ENCODE measurements at regions not wholly inside any gene's neighbourhood (a gene's known extent, or its start where the extent isn't known, plus 50 kb on each side); places are given as distances from the start of the nearest gene placed in this dataset.

GRCh38 chr7:116316838-116317628 is 106.7 kb downstream of the TES start:
- DNase-seq (ENCODE audit: low read depth), result peak; percentile 93
- H3K27me3 ChIP-seq (ENCODE audit: control insufficient read depth, insufficient read depth, low read length), result no peaks in the 10 kb centered on the region
- H3K4me3 ChIP-seq (ENCODE audit: low read depth, low read length), result no peak overlapping the region
- ChIA-PET POLR2A (no interaction called here), CTCF (no interaction called here)
- no peaks in the 10 kb centered on the region for H3K36me3 ChIP-seq (ENCODE audit: control insufficient read depth, insufficient read depth, low read length)
- TF ChIP-seq CTCF (IDR thresholded peaks at IDR 0.05; ENCODE audit: insufficient read depth, low read depth, low read length), result no peak

- ChIA-PET POLR2A (no interaction called here), CTCF (no interaction called here)
- H3K36me3 ChIP-seq (ENCODE audit: control insufficient read depth, insufficient read depth, low read length), result no peaks in the 10 kb centered on the region
- TF ChIP-seq CTCF (IDR thresholded peaks at IDR 0.05; ENCODE audit: insufficient read depth, low read depth, low read length), result no peak
- no peak for DNase-seq (ENCODE audit: low read depth)
- no peaks in the 10 kb centered on the region for H3K27me3 ChIP-seq (ENCODE audit: control insufficient read depth, insufficient read depth, low read length)
- H3K4me3 ChIP-seq (ENCODE audit: low read depth, low read length), result no peak overlapping the region
Observed at GRCh38 chr7:116317907-116318306, 107.6 kb downstream of the TES start.

- Histone ChIP-seq H3K36me3 (ENCODE audit: control insufficient read depth, insufficient read depth, low read length) (no peaks in the 10 kb centered on the region), H3K4me3 (ENCODE audit: low read depth, low read length) (no peak overlapping the region), H3K27me3 (ENCODE audit: control insufficient read depth, insufficient read depth, low read length) (no peaks in the 10 kb centered on the region)
- no peak for DNase-seq (ENCODE audit: low read depth)
- ChIA-PET CTCF (interaction anchor here (1.3 kb wide), 2 partner anchors 79 to 203 kb away, joined by 3 to 5 read pairs; no protein-coding TSS in a partner anchor), POLR2A (no interaction called here)
- no peak for TF ChIP-seq CTCF (IDR thresholded peaks at IDR 0.05; ENCODE audit: insufficient read depth, low read depth, low read length)
Observed at GRCh38 chr7:116322541-116322940, 112.2 kb downstream of the TES start.

GRCh38 chr7:116324582-116324981 is 114.2 kb downstream of the TES start:
- CTCF ChIA-PET, result interaction anchor here (1.0 kb wide), 1 partner anchor 65 kb away, joined by 4 read pairs; no protein-coding TSS in a partner anchor

GRCh38 chr7:116325517-116325916 is 115.2 kb downstream of the TES start:
- TF ChIP-seq CTCF (IDR thresholded peaks at IDR 0.05; ENCODE audit: insufficient read depth, low read depth, low read length), result no peak
- Histone ChIP-seq H3K36me3 (ENCODE audit: control insufficient read depth, insufficient read depth, low read length) (no peaks in the 10 kb centered on the region), H3K4me3 (ENCODE audit: low read depth, low read length) (no peak overlapping the region), H3K27me3 (ENCODE audit: control insufficient read depth, insufficient read depth, low read length) (no peaks in the 10 kb centered on the region)
- ChIA-PET POLR2A (no interaction called here), CTCF (no interaction called here)
- DNase-seq (ENCODE audit: low read depth), result no peak

More at GRCh38 chr7:116324582-116324981, 114.2 kb downstream of the TES start:
- no peak for DNase-seq (ENCODE audit: low read depth)
- POLR2A ChIA-PET, result no interaction called here
- no peaks in the 10 kb centered on the region for H3K36me3 ChIP-seq (ENCODE audit: control insufficient read depth, insufficient read depth, low read length)
- no peak overlapping the region for H3K4me3 ChIP-seq (ENCODE audit: low read depth, low read length)
- no peak for TF ChIP-seq CTCF (IDR thresholded peaks at IDR 0.05; ENCODE audit: insufficient read depth, low read depth, low read length)
- no peaks in the 10 kb centered on the region for H3K27me3 ChIP-seq (ENCODE audit: control insufficient read depth, insufficient read depth, low read length)
